ENCODE measurements at regions not wholly inside any gene's neighbourhood (a gene's known extent, or its start where the extent isn't known, plus 50 kb on each side); places are given as distances from the start of the nearest gene placed in this dataset.
A peak's percentile ranks its signal among the peaks of the same experiment; 100 is the strongest.

GRCh38 chr11:82676483-82677094, 57.1 kb downstream of the FAM181B start:
- no peak overlapping the region for H4K5ac ChIP-seq (ENCODE audit: insufficient read length, low read depth, low read length)
- no peak overlapping the region for H2BK15ac ChIP-seq (ENCODE audit: low read depth, low read length)
- peaks cover 5 to 10% of the 10 kb centered on the region in 2 experiments; a peak in 3 of 4 replicates for H3K4me1 Mint-ChIP-seq
- no peak overlapping the region for H3K23ac ChIP-seq (ENCODE audit: insufficient read length, low read depth, low read length)
- H3K9me3 ChIP-seq (ENCODE audit: control insufficient read depth, low read depth, low read length) = peaks cover 9% of the 10 kb centered on the region
- H3K27ac ChIP-seq (ENCODE audit: insufficient read length, low read depth, low read length) = no peak overlapping the region
- H2BK5ac ChIP-seq (ENCODE audit: insufficient read length, low read length) = no peak overlapping the region
- no peak overlapping the region for H2BK20ac ChIP-seq (ENCODE audit: low read depth, low read length, poor library complexity, severe bottlenecking)
- H2BK12ac ChIP-seq (ENCODE audit: insufficient read length, low read depth, low read length) = no peak overlapping the region
- no peak overlapping the region for H3K9ac ChIP-seq (ENCODE audit: extremely low read depth, insufficient read length, low read length)
- no peak overlapping the region for H3K4me2 ChIP-seq (ENCODE audit: insufficient read depth, insufficient read length, low read length)
- WGBS (ENCODE audit: extremely low coverage, insufficient read length, low lambda C conversion rate) = no CpG with 5 or more reads among the region's 3 CpGs
- no peak overlapping the region for H2AK5ac ChIP-seq (ENCODE audit: insufficient read length, low read length)
- no peak overlapping the region for H2BK120ac ChIP-seq (ENCODE audit: low read depth, low read length, poor library complexity, severe bottlenecking)
- H4K8ac ChIP-seq (replicated peaks; ENCODE audit: insufficient read length, low read depth, low read length) = no peak overlapping the region
- no peaks in the 10 kb centered on the region for H3K23me2 ChIP-seq (ENCODE audit: insufficient read length, low read depth, low read length, poor library complexity, severe bottlenecking)
- peak; percentile 61 for TF ChIP-seq CTCF (conservative IDR thresholded peaks at IDR 0.05)
- no peak overlapping the region for H3K4me3 Mint-ChIP-seq
- no peaks in the 10 kb centered on the region for H4K20me1 ChIP-seq (ENCODE audit: control insufficient read depth, insufficient read depth, insufficient read length)
- H3K4me1 ChIP-seq (ENCODE audit: insufficient read depth, low read length) = no peaks in the 10 kb centered on the region
- DNase-seq = no peak
- no peak overlapping the region for H3T11ph ChIP-seq (ENCODE audit: low read length)
- peak overlapping the region in 1 of 3 experiments; percentile 83; a peak in 1 of 7 replicates for H3K27ac Mint-ChIP-seq
- H3K79me2 ChIP-seq (ENCODE audit: insufficient read depth, low read length) = no peaks in the 10 kb centered on the region
- no peaks in the 10 kb centered on the region for H3K79me1 ChIP-seq (ENCODE audit: insufficient read depth, low read depth, low read length, poor library complexity, severe bottlenecking)
- H3K4ac ChIP-seq (ENCODE audit: low read depth, low read length) = no peak overlapping the region
- no peak overlapping the region for H3K56ac ChIP-seq (ENCODE audit: insufficient read length, low read depth, low read length)
- H4K91ac ChIP-seq (ENCODE audit: insufficient read length, low read depth, low read length) = no peak overlapping the region
- H3K18ac ChIP-seq (ENCODE audit: insufficient read length, low read depth, low read length) = no peak overlapping the region
- H3K9me3 Mint-ChIP-seq = peaks cover 6 to 7% of the 10 kb centered on the region in 2 experiments; a peak in 4 of 5 replicates
- no peaks in the 10 kb centered on the region for H3K27me3 ChIP-seq (ENCODE audit: insufficient read depth, low read length)
- no peak overlapping the region for H2AFZ ChIP-seq (ENCODE audit: low read length)
- H3K36me3 Mint-ChIP-seq (ENCODE audit: insufficient read depth in 1 of 3, low read depth in 3 of 3) = peaks cover 0 to 4% (median 3%) of the 10 kb centered on the region in 3 experiments; a peak in 3 of 7 replicates
- no peaks in the 10 kb centered on the region; the same call in 1 of the 2 replicates for H3K27me3 Mint-ChIP-seq (ENCODE audit: low read depth)
- H3K14ac ChIP-seq (ENCODE audit: insufficient read depth, low read length) = no peak overlapping the region

All from H9 (cell line).